Keratinocyte (primary cell): ENCODE measurements at regions not wholly inside any gene's neighbourhood (a gene's known extent, or its start where the extent isn't known, plus 50 kb on each side); places are given as distances from the start of the nearest gene placed in this dataset.

Experiments
- EZH2 ChIP-seq: IDR thresholded peaks from one replicate; pipeline ENCODE4 v1.6.1; 2012; ENCODE audit warnings: inconsistent platforms, mild to moderate bottlenecking, low read length, moderate library complexity
- TF ChIP-seq, protein P1 (sequence below), 3 experiments: IDR thresholded peaks in 1 of 3; conservative IDR thresholded peaks in 1 of 3; optimal IDR thresholded peaks in 1 of 3; 2 replicates in 2 of 3; 3 replicates in 1 of 3; pipeline versions ENCODE3 to v1.5.1; 2011; ENCODE audit warnings: low read length in 3 of 3, mild to moderate bottlenecking in 3 of 3, moderate library complexity in 2 of 3, control low read depth in 1 of 3, inconsistent platforms in 1 of 3; ENCODE audit not compliant: insufficient read depth in 2 of 3; ENCODE audit errors: extremely low read depth in 1 of 3

DNA sequence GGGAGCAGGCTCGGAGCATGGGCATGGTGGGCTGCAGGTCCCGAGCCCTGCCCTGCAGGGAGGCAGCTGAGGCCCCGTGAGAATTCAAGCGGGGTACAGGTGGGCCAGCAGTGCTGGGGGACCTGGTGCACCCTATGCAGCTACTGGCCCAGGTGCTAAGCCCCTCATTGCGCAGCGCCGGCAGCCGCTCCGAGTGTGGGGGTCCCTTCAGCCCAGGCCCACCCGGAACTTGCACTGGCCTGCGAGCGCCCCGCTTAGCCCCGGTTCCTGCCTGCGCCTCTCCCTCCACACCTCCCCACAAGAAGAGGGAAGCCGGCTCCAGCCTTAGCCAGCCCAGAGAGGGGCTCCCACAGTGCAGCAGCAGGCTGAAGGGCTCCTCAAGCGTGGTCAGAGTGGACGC, 250.7 kb downstream of the CRPPA start:
- TF ChIP-seq, protein P1, sequence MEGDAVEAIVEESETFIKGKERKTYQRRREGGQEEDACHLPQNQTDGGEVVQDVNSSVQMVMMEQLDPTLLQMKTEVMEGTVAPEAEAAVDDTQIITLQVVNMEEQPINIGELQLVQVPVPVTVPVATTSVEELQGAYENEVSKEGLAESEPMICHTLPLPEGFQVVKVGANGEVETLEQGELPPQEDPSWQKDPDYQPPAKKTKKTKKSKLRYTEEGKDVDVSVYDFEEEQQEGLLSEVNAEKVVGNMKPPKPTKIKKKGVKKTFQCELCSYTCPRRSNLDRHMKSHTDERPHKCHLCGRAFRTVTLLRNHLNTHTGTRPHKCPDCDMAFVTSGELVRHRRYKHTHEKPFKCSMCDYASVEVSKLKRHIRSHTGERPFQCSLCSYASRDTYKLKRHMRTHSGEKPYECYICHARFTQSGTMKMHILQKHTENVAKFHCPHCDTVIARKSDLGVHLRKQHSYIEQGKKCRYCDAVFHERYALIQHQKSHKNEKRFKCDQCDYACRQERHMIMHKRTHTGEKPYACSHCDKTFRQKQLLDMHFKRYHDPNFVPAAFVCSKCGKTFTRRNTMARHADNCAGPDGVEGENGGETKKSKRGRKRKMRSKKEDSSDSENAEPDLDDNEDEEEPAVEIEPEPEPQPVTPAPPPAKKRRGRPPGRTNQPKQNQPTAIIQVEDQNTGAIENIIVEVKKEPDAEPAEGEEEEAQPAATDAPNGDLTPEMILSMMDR (optimal IDR thresholded peaks at IDR 0.05 in 1 of 3, IDR thresholded peaks at IDR 0.05 in 1 of 3, conservative IDR thresholded peaks at IDR 0.05 in 1 of 3; ENCODE audit: extremely low read depth in 1 of 3, insufficient read depth in 2 of 3, low read length in 3 of 3): no peak
- TF ChIP-seq EZH2: no peak
